ENCODE measurements at regions not wholly inside any gene's neighbourhood (a gene's known extent, or its start where the extent isn't known, plus 50 kb on each side); places are given as distances from the start of the nearest gene placed in this dataset.

DNA sequence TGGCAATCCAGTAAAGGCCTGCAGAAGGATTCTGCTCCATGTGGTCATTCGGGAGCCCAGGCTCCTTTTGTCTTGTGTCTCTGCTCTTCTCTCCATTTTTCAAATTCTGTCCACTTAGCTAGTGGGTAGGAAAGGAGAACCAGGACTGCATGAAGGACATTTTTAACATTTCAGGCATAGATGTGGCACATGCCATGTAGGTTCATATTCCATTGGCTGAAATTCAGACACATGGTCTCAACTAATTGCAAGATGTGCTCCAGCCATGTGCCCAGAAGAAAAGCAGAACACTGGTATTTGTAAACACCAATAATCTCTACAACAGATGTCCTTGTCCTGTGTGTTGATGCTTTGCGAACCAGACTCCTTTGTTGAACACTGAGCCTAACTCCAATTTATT is 85.2 kb upstream of the WLS start:
- H3K4me3 ChIP-seq: no peak overlapping the region
- H2AFZ ChIP-seq (ENCODE audit: low read depth, low read length): no peak overlapping the region
- no peak overlapping the region for H3K9ac ChIP-seq (ENCODE audit: insufficient read depth in 1 of 2, low read depth in 2 of 2, low read length in 2 of 2)
- H3K79me2 ChIP-seq (ENCODE audit: control insufficient read depth, insufficient read depth, low read length): no peaks in the 10 kb centered on the region
- in situ Hi-C loops (cut with MboI): no loop called here
- no TSS peak for BruUV-seq (replicated peaks)
- H3K27me3 ChIP-seq (ENCODE audit: control insufficient read depth in 2 of 2, insufficient read depth in 2 of 2, low read length in 2 of 2): peaks cover 0 to 4% of the 10 kb centered on the region in 2 experiments; a peak in 1 of 5 replicates
- DNase-seq (ENCODE audit: extremely low read depth in 1 of 4, low spot score in 3 of 4) (no peak), ATAC-seq (no peak), FAIRE-seq (no peak)
- H3K27ac ChIP-seq (ENCODE audit: extremely low read depth, low read depth, low read length): no peak overlapping the region
- H3K4me2 ChIP-seq (ENCODE audit: insufficient read depth, low read length): no peak overlapping the region
- TF ChIP-seq YBX1 (IDR thresholded peaks at IDR 0.05): no peak
- no peak for TF ChIP-seq ZNF41 (CRISPR knock-in tag; conservative IDR thresholded peaks at IDR 0.05)
- TF ChIP-seq PCBP2 (IDR thresholded peaks at IDR 0.05; ENCODE audit: low read depth, low read length, poor library complexity, severe bottlenecking): no peak
- TF ChIP-seq CBFB (CRISPR knock-in tag; IDR thresholded peaks at IDR 0.05): no peak
- no peak for TF ChIP-seq MAFF (IDR thresholded peaks at IDR 0.05; ENCODE audit: low read length)
- no peak for TF ChIP-seq RUNX1 (IDR thresholded peaks at IDR 0.05; ENCODE audit: low read depth)
- TF ChIP-seq, protein P1, sequence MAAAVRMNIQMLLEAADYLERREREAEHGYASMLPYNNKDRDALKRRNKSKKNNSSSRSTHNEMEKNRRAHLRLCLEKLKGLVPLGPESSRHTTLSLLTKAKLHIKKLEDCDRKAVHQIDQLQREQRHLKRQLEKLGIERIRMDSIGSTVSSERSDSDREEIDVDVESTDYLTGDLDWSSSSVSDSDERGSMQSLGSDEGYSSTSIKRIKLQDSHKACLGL (CRISPR knock-in tag; IDR thresholded peaks at IDR 0.05; ENCODE audit: borderline replicate concordance, poor library complexity, severe bottlenecking): no peak
- TF ChIP-seq, protein P2, sequence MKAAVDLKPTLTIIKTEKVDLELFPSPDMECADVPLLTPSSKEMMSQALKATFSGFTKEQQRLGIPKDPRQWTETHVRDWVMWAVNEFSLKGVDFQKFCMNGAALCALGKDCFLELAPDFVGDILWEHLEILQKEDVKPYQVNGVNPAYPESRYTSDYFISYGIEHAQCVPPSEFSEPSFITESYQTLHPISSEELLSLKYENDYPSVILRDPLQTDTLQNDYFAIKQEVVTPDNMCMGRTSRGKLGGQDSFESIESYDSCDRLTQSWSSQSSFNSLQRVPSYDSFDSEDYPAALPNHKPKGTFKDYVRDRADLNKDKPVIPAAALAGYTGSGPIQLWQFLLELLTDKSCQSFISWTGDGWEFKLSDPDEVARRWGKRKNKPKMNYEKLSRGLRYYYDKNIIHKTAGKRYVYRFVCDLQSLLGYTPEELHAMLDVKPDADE (conservative IDR thresholded peaks at IDR 0.05; ENCODE audit: control insufficient read depth, low read depth, low read length): no peak
- no peak for TF ChIP-seq HNRNPH1 (optimal IDR thresholded peaks at IDR 0.05; ENCODE audit: low read depth, low read length)
- ChIA-PET POLR2A (no interaction called here), CTCF (ENCODE audit: low intra/inter-chr PET ratio) (no interaction called here)
- no peaks in the 10 kb centered on the region for H3K9me3 ChIP-seq (replicated peaks; ENCODE audit: control insufficient read depth, insufficient read depth, low read depth, low read length)
- intact Hi-C loops (cut with micrococcal nuclease): no loop called here
- H3K36me3 ChIP-seq (ENCODE audit: control insufficient read depth, insufficient read depth, low read length): no peaks in the 10 kb centered on the region
- H4K20me1 ChIP-seq (replicated peaks; ENCODE audit: control insufficient read depth, insufficient read depth, low read length): no peaks in the 10 kb centered on the region
- H3K9me1 ChIP-seq (ENCODE audit: control insufficient read depth, insufficient read depth, low read length): no peaks in the 10 kb centered on the region
- H3K4me1 ChIP-seq (replicated peaks in 1 of 2; ENCODE audit: control insufficient read depth in 2 of 2, insufficient read depth in 2 of 2, low read length in 2 of 2): no peaks in the 10 kb centered on the region
- 8% methylated on average over 2 of the region's 2 CpGs for WGBS (ENCODE audit: insufficient coverage, low coverage, missing lambda C conversion rate)
